Ascending aorta (tissue), 2 donors: ENCODE measurements at regions not wholly inside any gene's neighbourhood (a gene's known extent, or its start where the extent isn't known, plus 50 kb on each side); places are given as distances from the start of the nearest gene placed in this dataset.

Source experiments
- DNase-seq, 2 donors: peaks; one replicate each; pipeline ENCODE4 v3.0.0-alpha.2; 2019; ENCODE audit warnings: low spot score in 2 of 2
- H3K27ac ChIP-seq, 2 donors: fragments of 200-600 bp; sonication (generic); one replicate each; pipeline ENCODE4 v1.5.1; 2016 to 2017; ENCODE audit warnings: mild to moderate bottlenecking in 1 of 2
- H3K27me3 ChIP-seq: fragments of 200-600 bp; sonication (generic); one replicate; pipeline ENCODE4 v1.5.1; 2017
- H3K36me3 ChIP-seq, 2 donors: fragments of 200-600 bp; sonication (generic); one replicate each; pipeline ENCODE4 v1.5.1; 2016
- H3K4me1 ChIP-seq, 2 donors: fragments of 200-600 bp; sonication (generic); one replicate each; pipeline ENCODE4 v1.5.1; 2016 to 2017; ENCODE audit warnings: mild to moderate bottlenecking in 1 of 2
- H3K4me3 ChIP-seq, 2 donors: fragments of 200-600 bp; sonication (generic); one replicate each; pipeline ENCODE4 v1.5.1; 2016 to 2017; ENCODE audit warnings: mild to moderate bottlenecking in 1 of 2
- H3K9me3 ChIP-seq, 2 donors: fragments of 200-600 bp; sonication (generic); one replicate each; pipeline ENCODE4 v1.5.1; 2016
- intact Hi-C: fragments of 100-400 bp; cut with DNase I; formaldehyde crosslinking; loops from one replicate; pipeline ENCODE4 v1.15.1; 2023
- TF ChIP-seq, protein P1 (sequence below), 3 experiments: fragments of 200-600 bp in 2 of 3; fragments of 450-650 bp in 1 of 3; sonication (generic) in 2 of 3; IDR thresholded peaks; one replicate each; pipeline ENCODE4 v1.5.1; 2016 to 2019; ENCODE audit warnings: antibody characterized with exemption in 3 of 3, mild to moderate bottlenecking in 1 of 3, moderate library complexity in 1 of 3

DNA sequence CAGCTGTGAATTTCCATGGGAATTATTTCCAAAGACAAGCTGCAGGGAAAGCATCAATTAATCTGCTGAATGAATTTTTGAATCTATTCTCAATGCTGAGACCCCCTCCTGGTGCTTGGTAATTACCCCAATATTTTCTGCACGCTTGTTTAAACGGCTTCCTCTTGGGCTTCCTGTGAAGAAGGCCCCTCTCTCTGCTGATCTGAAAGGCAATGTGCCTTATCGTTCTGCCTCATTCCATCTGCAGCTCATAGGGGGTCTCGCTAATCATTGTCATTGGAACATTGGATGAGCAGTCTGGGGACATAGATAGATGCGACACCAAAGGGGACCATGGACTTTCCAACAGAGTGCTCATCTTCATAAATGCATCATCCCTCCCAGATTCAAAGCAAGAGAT is 851.6 kb downstream of the PDHA2 start:
- H3K36me3 ChIP-seq: no peaks in the 10 kb centered on the region
- no peak overlapping the region for H3K4me3 ChIP-seq
- intact Hi-C loops: no loop called here
- H3K27me3 ChIP-seq: no peaks in the 10 kb centered on the region
- no peaks in the 10 kb centered on the region for H3K9me3 ChIP-seq
- TF ChIP-seq, protein P1, sequence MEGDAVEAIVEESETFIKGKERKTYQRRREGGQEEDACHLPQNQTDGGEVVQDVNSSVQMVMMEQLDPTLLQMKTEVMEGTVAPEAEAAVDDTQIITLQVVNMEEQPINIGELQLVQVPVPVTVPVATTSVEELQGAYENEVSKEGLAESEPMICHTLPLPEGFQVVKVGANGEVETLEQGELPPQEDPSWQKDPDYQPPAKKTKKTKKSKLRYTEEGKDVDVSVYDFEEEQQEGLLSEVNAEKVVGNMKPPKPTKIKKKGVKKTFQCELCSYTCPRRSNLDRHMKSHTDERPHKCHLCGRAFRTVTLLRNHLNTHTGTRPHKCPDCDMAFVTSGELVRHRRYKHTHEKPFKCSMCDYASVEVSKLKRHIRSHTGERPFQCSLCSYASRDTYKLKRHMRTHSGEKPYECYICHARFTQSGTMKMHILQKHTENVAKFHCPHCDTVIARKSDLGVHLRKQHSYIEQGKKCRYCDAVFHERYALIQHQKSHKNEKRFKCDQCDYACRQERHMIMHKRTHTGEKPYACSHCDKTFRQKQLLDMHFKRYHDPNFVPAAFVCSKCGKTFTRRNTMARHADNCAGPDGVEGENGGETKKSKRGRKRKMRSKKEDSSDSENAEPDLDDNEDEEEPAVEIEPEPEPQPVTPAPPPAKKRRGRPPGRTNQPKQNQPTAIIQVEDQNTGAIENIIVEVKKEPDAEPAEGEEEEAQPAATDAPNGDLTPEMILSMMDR (IDR thresholded peaks at IDR 0.05): no peak
- no peaks in the 10 kb centered on the region for H3K4me1 ChIP-seq
- no peak overlapping the region for H3K27ac ChIP-seq
- DNase-seq: no peak

DNA sequence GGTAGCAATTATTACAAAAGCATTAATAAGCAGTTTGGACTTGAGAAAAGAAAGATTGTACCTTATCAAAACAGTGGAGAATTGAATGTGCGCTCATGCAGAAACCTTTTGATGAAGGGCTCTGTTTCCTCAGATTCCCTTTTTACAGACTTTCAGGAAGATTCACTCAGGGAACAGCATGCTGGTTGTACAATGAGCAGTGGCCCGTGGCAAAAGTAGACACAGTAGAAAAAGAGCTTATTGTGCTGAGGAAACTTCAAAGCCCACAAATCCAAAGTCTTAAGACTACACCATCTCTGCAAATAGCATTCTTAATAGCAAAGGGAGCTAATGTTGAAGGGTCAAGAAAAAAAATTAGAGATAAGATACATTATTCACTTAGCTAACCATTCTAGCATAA is 858.9 kb downstream of the PDHA2 start:
- H3K9me3 ChIP-seq: no peaks in the 10 kb centered on the region
- intact Hi-C loops: no loop called here
- TF ChIP-seq, protein P1 (IDR thresholded peaks at IDR 0.05): no peak
- no peaks in the 10 kb centered on the region for H3K4me1 ChIP-seq
- no peak overlapping the region for H3K4me3 ChIP-seq
- H3K27ac ChIP-seq: no peak overlapping the region
- H3K27me3 ChIP-seq: no peaks in the 10 kb centered on the region
- H3K36me3 ChIP-seq: no peaks in the 10 kb centered on the region
- no peak for DNase-seq

GRCh38 chr4:96703265-96703664 is 863.4 kb downstream of the PDHA2 start:
- Histone ChIP-seq H3K27ac (no peak overlapping the region), H3K27me3 (no peaks in the 10 kb centered on the region), H3K4me3 (no peak overlapping the region), H3K9me3 (no peaks in the 10 kb centered on the region), H3K36me3 (no peaks in the 10 kb centered on the region), H3K4me1 (no peaks in the 10 kb centered on the region)
- no peak for DNase-seq
- intact Hi-C loops: no loop called here
- TF ChIP-seq, protein P1 (IDR thresholded peaks at IDR 0.05): no peak

- TF ChIP-seq, protein P1 (IDR thresholded peaks at IDR 0.05): no peak
- Histone ChIP-seq H3K27me3 (no peaks in the 10 kb centered on the region), H3K27ac (no peak overlapping the region), H3K4me1 (no peaks in the 10 kb centered on the region), H3K9me3 (no peaks in the 10 kb centered on the region), H3K4me3 (no peak overlapping the region), H3K36me3 (no peaks in the 10 kb centered on the region)
- no peak for DNase-seq
- intact Hi-C loops: no loop called here
These were observed 868.9 kb downstream of the PDHA2 start for GRCh38 chr4:96708766-96709165.

DNA sequence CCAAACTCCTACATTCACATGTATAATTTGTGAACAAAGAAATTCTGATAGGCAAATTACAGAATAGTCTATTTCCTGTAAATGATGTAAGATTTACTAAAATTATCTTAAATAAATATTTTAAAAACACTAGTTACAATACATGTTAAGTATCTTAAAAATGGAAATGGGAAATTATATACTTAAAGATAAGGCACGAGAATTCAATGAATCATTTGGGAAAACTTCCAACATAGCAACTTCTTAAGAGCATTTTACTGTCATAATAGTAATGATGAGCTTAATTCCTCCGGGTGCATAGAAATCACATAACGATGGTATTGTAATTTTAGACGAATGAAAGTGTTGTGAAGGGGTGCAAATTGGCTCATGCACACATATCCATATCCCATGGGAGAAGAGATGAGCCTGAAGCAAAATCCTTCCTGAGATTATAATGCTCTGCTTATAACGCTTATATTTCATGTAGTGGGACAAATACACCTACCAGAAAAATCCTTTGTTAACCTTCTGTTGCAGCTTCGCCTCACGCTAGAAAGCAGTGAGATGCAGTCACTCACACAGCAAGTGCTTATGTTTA is 873.5 kb downstream of the PDHA2 start:
- TF ChIP-seq, protein P1 (IDR thresholded peaks at IDR 0.05): no peak
- Histone ChIP-seq H3K9me3 (no peaks in the 10 kb centered on the region), H3K27me3 (no peaks in the 10 kb centered on the region), H3K4me3 (no peak overlapping the region), H3K36me3 (no peaks in the 10 kb centered on the region), H3K27ac (no peak overlapping the region), H3K4me1 (no peaks in the 10 kb centered on the region)
- intact Hi-C loops: no loop called here
- DNase-seq: no peak

DNA sequence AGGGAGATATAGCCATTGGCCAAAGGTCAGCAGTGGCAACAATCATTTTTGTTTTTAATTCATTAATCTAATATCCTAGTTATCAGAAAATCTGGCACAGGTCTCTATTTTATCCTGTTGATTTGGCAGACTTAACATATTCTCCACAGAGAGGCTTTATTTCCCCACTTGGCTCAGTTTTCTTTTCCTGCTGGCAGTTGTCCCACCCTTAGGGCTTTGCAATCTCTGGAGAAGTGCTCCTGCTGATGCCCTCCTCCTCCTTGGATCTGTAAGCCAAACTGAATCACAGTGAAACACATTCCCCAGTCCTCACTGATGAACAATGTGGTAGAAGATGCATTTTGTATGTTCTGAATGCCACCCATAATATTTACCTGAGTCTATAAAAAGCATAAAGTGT is 889.7 kb downstream of the PDHA2 start:
- Histone ChIP-seq H3K36me3 (no peaks in the 10 kb centered on the region), H3K27me3 (no peaks in the 10 kb centered on the region), H3K4me3 (no peak overlapping the region), H3K9me3 (no peaks in the 10 kb centered on the region), H3K4me1 (no peaks in the 10 kb centered on the region), H3K27ac (no peak overlapping the region)
- TF ChIP-seq, protein P1 (IDR thresholded peaks at IDR 0.05): no peak
- DNase-seq: no peak
- intact Hi-C loops: no loop called here
